H9 (cell line): ENCODE measurements at regions not wholly inside any gene's neighbourhood (a gene's known extent, or its start where the extent isn't known, plus 50 kb on each side); places are given as distances from the start of the nearest gene placed in this dataset.

Experiments used
- DNase-seq: peaks from one replicate; pipeline ENCODE4 v3.0.0-alpha.2; 2017
- H2AFZ ChIP-seq: one replicate; pipeline ENCODE4 v1.6.1; 2013; ENCODE audit warnings: mild to moderate bottlenecking, low read length, control low read depth, moderate library complexity
- H2AK5ac ChIP-seq: 2 replicates; pipeline ENCODE4 v1.6.1; 2013; ENCODE audit warnings: low read length, control low read depth, mixed read lengths; ENCODE audit not compliant: insufficient read length
- H2BK120ac ChIP-seq: one replicate; pipeline ENCODE4 v1.6.1; 2013; ENCODE audit warnings: low read depth, mild to moderate bottlenecking, low read length, control low read depth, inconsistent platforms; ENCODE audit not compliant: poor library complexity, severe bottlenecking
- H2BK12ac ChIP-seq: 2 replicates; pipeline ENCODE4 v1.6.1; 2013; ENCODE audit warnings: low read length, control low read depth, mixed read lengths, low read depth; ENCODE audit not compliant: insufficient read length
- H2BK15ac ChIP-seq: 2 replicates; pipeline ENCODE4 v1.6.1; 2013; ENCODE audit warnings: low read depth, low read length, control low read depth
- H2BK20ac ChIP-seq: one replicate; pipeline ENCODE4 v1.6.1; 2013; ENCODE audit warnings: low read depth, mild to moderate bottlenecking, low read length, control low read depth, inconsistent platforms; ENCODE audit not compliant: poor library complexity, severe bottlenecking
- H2BK5ac ChIP-seq: 2 replicates; pipeline ENCODE4 v1.6.1; 2013; ENCODE audit warnings: low read length, control low read depth, mixed read lengths; ENCODE audit not compliant: insufficient read length
- H3K14ac ChIP-seq: 2 replicates; pipeline ENCODE4 v1.6.1; 2013; ENCODE audit warnings: low read length, control low read depth; ENCODE audit not compliant: insufficient read depth
- H3K18ac ChIP-seq: 2 replicates; pipeline ENCODE4 v1.6.1; 2013; ENCODE audit warnings: low read depth, mild to moderate bottlenecking, mixed read lengths, low read length, control low read depth; ENCODE audit not compliant: insufficient read length
- H3K23ac ChIP-seq: 2 replicates; pipeline ENCODE4 v1.6.1; 2013; ENCODE audit warnings: low read length, control low read depth, mixed read lengths, low read depth; ENCODE audit not compliant: insufficient read length
- H3K23me2 ChIP-seq: 2 replicates; pipeline ENCODE4 v1.6.1; 2013; ENCODE audit warnings: low read depth, mild to moderate bottlenecking, mixed read lengths, low read length, control low read depth; ENCODE audit not compliant: insufficient read length, poor library complexity, severe bottlenecking
- H3K27ac ChIP-seq: 2 replicates; pipeline ENCODE4 v1.5.1; 2013; ENCODE audit warnings: low read length, control low read depth, mixed read lengths, low read depth; ENCODE audit not compliant: insufficient read length
- H3K27me3 ChIP-seq: 2 replicates; pipeline ENCODE4 v1.6.1; 2013; ENCODE audit warnings: low read length, control low read depth, inconsistent platforms; ENCODE audit not compliant: insufficient read depth
- H3K4ac ChIP-seq: 2 replicates; pipeline ENCODE4 v1.6.1; 2013; ENCODE audit warnings: low read depth, mild to moderate bottlenecking, control low read depth, inconsistent platforms, low read length, moderate library complexity
- H3K4me1 ChIP-seq: 2 replicates; pipeline ENCODE4 v1.6.1; 2013; ENCODE audit warnings: low read length, control low read depth, inconsistent platforms; ENCODE audit not compliant: insufficient read depth
- H3K4me2 ChIP-seq: 2 replicates; pipeline ENCODE4 v1.6.1; 2013; ENCODE audit warnings: low read length, control low read depth, mixed read lengths; ENCODE audit not compliant: insufficient read length, insufficient read depth
- H3K56ac ChIP-seq: 2 replicates; pipeline ENCODE4 v1.6.1; 2013; ENCODE audit warnings: low read depth, mild to moderate bottlenecking, mixed read lengths, low read length, control low read depth; ENCODE audit not compliant: insufficient read length
- H3K79me1 ChIP-seq: 2 replicates; pipeline ENCODE4 v1.6.1; 2013; ENCODE audit warnings: low read depth, mild to moderate bottlenecking, moderate library complexity, low read length, control low read depth, inconsistent platforms; ENCODE audit not compliant: insufficient read depth, poor library complexity, severe bottlenecking
- H3K79me2 ChIP-seq: 2 replicates; pipeline ENCODE4 v1.6.1; 2013; ENCODE audit warnings: low read length, control low read depth, inconsistent platforms; ENCODE audit not compliant: insufficient read depth
- H3K9ac ChIP-seq: 2 replicates; pipeline ENCODE4 v1.6.1; 2013; ENCODE audit warnings: low read length, control low read depth, mixed read lengths; ENCODE audit not compliant: insufficient read length; ENCODE audit errors: extremely low read depth
- H3K9me3 ChIP-seq: one replicate; pipeline ENCODE4 v1.6.1; 2013; ENCODE audit warnings: low read depth, low read length, inconsistent platforms; ENCODE audit not compliant: control insufficient read depth
- H3T11ph ChIP-seq: one replicate; pipeline ENCODE4 v1.6.1; 2013; ENCODE audit warnings: mild to moderate bottlenecking, low read length, control low read depth, inconsistent platforms
- H4K20me1 ChIP-seq: one replicate; pipeline ENCODE4 v1.6.1; 2013; ENCODE audit not compliant: control insufficient read depth, insufficient read length, insufficient read depth
- H4K5ac ChIP-seq: 2 replicates; pipeline ENCODE4 v1.6.1; 2013; ENCODE audit warnings: low read depth, mild to moderate bottlenecking, mixed read lengths, low read length, control low read depth; ENCODE audit not compliant: insufficient read length
- H4K8ac ChIP-seq: replicated peaks from 2 replicates; pipeline ENCODE4 v1.6.1; 2013; ENCODE audit warnings: low read length, control low read depth, mixed read lengths, low read depth; ENCODE audit not compliant: insufficient read length
- H4K91ac ChIP-seq: 2 replicates; pipeline ENCODE4 v1.6.1; 2013; ENCODE audit warnings: low read depth, mild to moderate bottlenecking, moderate library complexity, mixed read lengths, low read length, control low read depth; ENCODE audit not compliant: insufficient read length
- H3K27ac Mint-ChIP-seq, 3 experiments: 2 replicates in 2 of 3; 3 replicates in 1 of 3; pipeline ENCODE4 v1.8.0; 2020 to 2021; ENCODE audit warnings: mixed read lengths in 3 of 3, mild to moderate bottlenecking in 1 of 3, moderate library complexity in 1 of 3
- H3K27me3 Mint-ChIP-seq: 2 replicates; pipeline ENCODE4 v1.8.0; 2021; ENCODE audit warnings: low read depth, mild to moderate bottlenecking, moderate library complexity, mixed read lengths
- H3K36me3 Mint-ChIP-seq, 3 experiments: 2 replicates in 2 of 3; 3 replicates in 1 of 3; pipeline ENCODE4 v1.8.0; 2020 to 2021; ENCODE audit warnings: low read depth in 3 of 3, mixed read lengths in 3 of 3; ENCODE audit not compliant: insufficient read depth in 1 of 3
- H3K4me1 Mint-ChIP-seq, 2 experiments: 2 replicates each; pipeline ENCODE4 v1.8.0; 2020; ENCODE audit warnings: mixed read lengths in 2 of 2
- H3K4me3 Mint-ChIP-seq, 2 experiments: 2 replicates in 1 of 2; 3 replicates in 1 of 2; pipeline ENCODE4 v1.8.0; 2020 to 2021; ENCODE audit warnings: mild to moderate bottlenecking in 2 of 2, mixed read lengths in 2 of 2, moderate library complexity in 1 of 2
- H3K9me3 Mint-ChIP-seq, 2 experiments: 2 replicates in 1 of 2; 3 replicates in 1 of 2; pipeline ENCODE4 v1.8.0; 2020; ENCODE audit warnings: mild to moderate bottlenecking in 2 of 2, mixed read lengths in 2 of 2, moderate library complexity in 1 of 2
- CTCF ChIP-seq: fragments of 200-600 bp; sonication (generic); conservative IDR thresholded peaks from 3 replicates; pipeline ENCODE4 v1.8.0; 2021; ENCODE audit warnings: antibody characterized with exemption, mild to moderate bottlenecking
- WGBS: extraction: QIAGEN DNeasy Blood & Tissue Kit; methylation state at CpG from one replicate; pipeline ENCODE4 v1.1.7; 2013; ENCODE audit warnings: missing lambda C conversion rate, low lambda C conversion rate, mixed read lengths; ENCODE audit not compliant: insufficient read length; ENCODE audit errors: extremely low coverage; 5-methylcytosine and 5-hydroxymethylcytosine counted together

GRCh38 chr2:129499747-129500146, 479.7 kb upstream of the RAB6C start:
- H2BK5ac ChIP-seq: no peak overlapping the region
- no peaks in the 10 kb centered on the region for H3K23me2 ChIP-seq
- H3K4me1 ChIP-seq: no peaks in the 10 kb centered on the region
- H3K4ac ChIP-seq: no peak overlapping the region
- no peak overlapping the region for H2AK5ac ChIP-seq
- H3K36me3 Mint-ChIP-seq: no peaks in the 10 kb centered on the region
- no peaks in the 10 kb centered on the region for H3K79me1 ChIP-seq
- no CpG with 5 or more reads among the region's 2 CpGs for WGBS
- no peak overlapping the region for H3K23ac ChIP-seq
- no peak overlapping the region for H2BK15ac ChIP-seq
- H3K9me3 ChIP-seq: no peaks in the 10 kb centered on the region
- no peaks in the 10 kb centered on the region for H3K27me3 ChIP-seq
- H3K27me3 Mint-ChIP-seq: no peaks in the 10 kb centered on the region; the same call in 1 of the 2 replicates
- H2BK12ac ChIP-seq: no peak overlapping the region
- H3K4me2 ChIP-seq: no peak overlapping the region
- H2BK20ac ChIP-seq: no peak overlapping the region
- H3K56ac ChIP-seq: no peak overlapping the region
- H3K79me2 ChIP-seq: no peaks in the 10 kb centered on the region
- H3K4me1 Mint-ChIP-seq: no peaks in the 10 kb centered on the region
- H3K9ac ChIP-seq: no peak overlapping the region
- no peak overlapping the region for H4K91ac ChIP-seq
- H3K27ac ChIP-seq: no peak overlapping the region
- TF ChIP-seq CTCF: no peak
- DNase-seq: no peak
- no peak overlapping the region for H3K27ac Mint-ChIP-seq
- H3T11ph ChIP-seq: no peak overlapping the region
- no peak overlapping the region for H4K5ac ChIP-seq
- H2BK120ac ChIP-seq: no peak overlapping the region
- H3K4me3 Mint-ChIP-seq: no peak overlapping the region
- H3K14ac ChIP-seq: no peak overlapping the region
- no peak overlapping the region for H2AFZ ChIP-seq
- no peaks in the 10 kb centered on the region for H4K20me1 ChIP-seq
- H3K9me3 Mint-ChIP-seq: no peaks in the 10 kb centered on the region; a peak in 1 of 5 replicates
- H4K8ac ChIP-seq: no peak overlapping the region
- no peak overlapping the region for H3K18ac ChIP-seq
